KMS-11 (cell line): ENCODE measurements at regions not wholly inside any gene's neighbourhood (a gene's known extent, or its start where the extent isn't known, plus 50 kb on each side); places are given as distances from the start of the nearest gene placed in this dataset.

Experiments used
- H2AFZ ChIP-seq: fragments of 200-600 bp; sonication (generic); 2 replicates; pipeline ENCODE4 v1.6.1; 2016; ENCODE audit warnings: antibody characterized with exemption, mixed run types, low read depth
- H3K27ac ChIP-seq: fragments of 200-600 bp; sonication (generic); 2 replicates; pipeline ENCODE4 v1.6.1; 2016; ENCODE audit warnings: mild to moderate bottlenecking, mixed run types
- H3K27me3 ChIP-seq: fragments of 200-600 bp; sonication (generic); 2 replicates; pipeline ENCODE4 v1.6.1; 2017; ENCODE audit warnings: mild to moderate bottlenecking, low read depth, mixed run types, moderate library complexity; ENCODE audit not compliant: insufficient read depth
- H3K36me3 ChIP-seq: fragments of 200-600 bp; sonication (generic); 2 replicates; pipeline ENCODE4 v1.6.1; 2017; ENCODE audit warnings: mild to moderate bottlenecking, mixed run types; ENCODE audit not compliant: insufficient read depth
- H3K4me1 ChIP-seq: fragments of 200-600 bp; sonication (generic); 2 replicates; pipeline ENCODE4 v1.6.1; 2016; ENCODE audit warnings: mild to moderate bottlenecking, low read depth, mixed run types; ENCODE audit not compliant: poor library complexity, severe bottlenecking
- H3K4me2 ChIP-seq: fragments of 200-600 bp; sonication (generic); 2 replicates; pipeline ENCODE4 v1.7.0; 2016; ENCODE audit warnings: mild to moderate bottlenecking, mixed run types
- H3K4me3 ChIP-seq: fragments of 200-600 bp; sonication (generic); IDR thresholded peaks from 2 replicates; pipeline ENCODE4 v1.6.1; 2017; ENCODE audit warnings: low read depth, low read length, mixed read lengths; ENCODE audit not compliant: insufficient read depth
- H3K79me2 ChIP-seq: fragments of 200-600 bp; sonication (generic); 2 replicates; pipeline ENCODE4 v1.6.1; 2016; ENCODE audit warnings: low read depth, mixed run types; ENCODE audit not compliant: insufficient read depth
- H3K9ac ChIP-seq: fragments of 200-600 bp; sonication (generic); 2 replicates; pipeline ENCODE4 v1.6.1; 2016; ENCODE audit warnings: mild to moderate bottlenecking, mixed run types
- H4K20me1 ChIP-seq: fragments of 200-600 bp; sonication (generic); 2 replicates; pipeline ENCODE4 v1.6.1; 2016; ENCODE audit warnings: mild to moderate bottlenecking, mixed run types; ENCODE audit not compliant: insufficient read depth
- TF ChIP-seq, protein P1 (sequence below): fragments of 200-600 bp; sonication (generic); conservative IDR thresholded peaks from 2 replicates; pipeline ENCODE4 v1.6.1; 2017; ENCODE audit warnings: low read depth, mild to moderate bottlenecking, antibody characterized with exemption, low read length, moderate library complexity, mixed read lengths

DNA sequence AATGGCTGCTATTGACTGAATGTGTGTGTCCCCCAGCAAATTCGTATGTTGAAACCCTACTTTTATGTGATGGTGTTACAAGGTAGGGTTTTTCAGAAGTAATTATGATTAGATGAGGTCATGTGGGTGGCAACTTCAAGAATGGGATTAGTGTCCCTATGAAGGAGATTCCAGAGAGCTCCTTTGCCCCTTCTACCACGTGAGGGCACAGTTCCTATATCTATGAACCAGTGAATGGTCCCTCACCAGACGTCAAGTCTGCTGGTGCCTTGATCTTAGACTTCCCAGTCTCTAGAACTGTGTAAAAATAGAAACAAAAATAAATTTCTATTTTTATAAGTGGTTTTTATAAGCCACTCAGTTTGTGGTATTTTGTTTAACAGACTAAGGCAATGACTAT lies 1137.6 kb upstream of the IGFBP7 start:
- TF ChIP-seq, protein P1, sequence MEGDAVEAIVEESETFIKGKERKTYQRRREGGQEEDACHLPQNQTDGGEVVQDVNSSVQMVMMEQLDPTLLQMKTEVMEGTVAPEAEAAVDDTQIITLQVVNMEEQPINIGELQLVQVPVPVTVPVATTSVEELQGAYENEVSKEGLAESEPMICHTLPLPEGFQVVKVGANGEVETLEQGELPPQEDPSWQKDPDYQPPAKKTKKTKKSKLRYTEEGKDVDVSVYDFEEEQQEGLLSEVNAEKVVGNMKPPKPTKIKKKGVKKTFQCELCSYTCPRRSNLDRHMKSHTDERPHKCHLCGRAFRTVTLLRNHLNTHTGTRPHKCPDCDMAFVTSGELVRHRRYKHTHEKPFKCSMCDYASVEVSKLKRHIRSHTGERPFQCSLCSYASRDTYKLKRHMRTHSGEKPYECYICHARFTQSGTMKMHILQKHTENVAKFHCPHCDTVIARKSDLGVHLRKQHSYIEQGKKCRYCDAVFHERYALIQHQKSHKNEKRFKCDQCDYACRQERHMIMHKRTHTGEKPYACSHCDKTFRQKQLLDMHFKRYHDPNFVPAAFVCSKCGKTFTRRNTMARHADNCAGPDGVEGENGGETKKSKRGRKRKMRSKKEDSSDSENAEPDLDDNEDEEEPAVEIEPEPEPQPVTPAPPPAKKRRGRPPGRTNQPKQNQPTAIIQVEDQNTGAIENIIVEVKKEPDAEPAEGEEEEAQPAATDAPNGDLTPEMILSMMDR, result no peak
- Histone ChIP-seq H3K79me2 (no peaks in the 10 kb centered on the region), H3K36me3 (no peaks in the 10 kb centered on the region), H3K27me3 (no peaks in the 10 kb centered on the region), H3K9ac (no peak overlapping the region), H3K27ac (no peak overlapping the region), H3K4me1 (no peaks in the 10 kb centered on the region), H2AFZ (no peak overlapping the region), H4K20me1 (no peaks in the 10 kb centered on the region), H3K4me3 (no peak overlapping the region), H3K4me2 (no peak overlapping the region)

DNA sequence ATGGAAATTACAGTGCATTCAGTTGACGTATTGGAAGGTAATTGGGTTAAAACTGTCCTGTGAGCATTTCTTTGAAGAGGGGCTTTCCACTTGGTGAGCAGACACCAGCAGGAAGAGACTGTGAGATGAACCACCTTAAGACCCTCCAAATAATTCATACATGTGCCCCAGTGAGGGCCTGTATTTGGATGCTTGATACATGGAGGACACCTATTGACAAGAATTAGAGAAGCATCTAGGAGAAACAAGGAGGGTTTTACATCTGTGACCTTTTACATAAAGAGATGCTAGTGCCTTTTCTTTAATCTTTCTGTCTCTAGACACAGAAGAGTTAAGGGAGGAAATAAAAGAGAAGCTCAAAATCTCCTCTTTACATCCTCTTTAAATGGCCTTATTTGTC lies 1115.3 kb upstream of the IGFBP7 start:
- Histone ChIP-seq H3K27ac (no peak overlapping the region), H3K4me3 (no peak overlapping the region), H4K20me1 (no peaks in the 10 kb centered on the region), H3K36me3 (no peaks in the 10 kb centered on the region), H3K4me1 (no peaks in the 10 kb centered on the region), H3K79me2 (no peaks in the 10 kb centered on the region), H3K9ac (no peak overlapping the region), H3K27me3 (no peaks in the 10 kb centered on the region), H2AFZ (no peak overlapping the region), H3K4me2 (no peak overlapping the region)
- TF ChIP-seq, protein P1, result no peak

DNA sequence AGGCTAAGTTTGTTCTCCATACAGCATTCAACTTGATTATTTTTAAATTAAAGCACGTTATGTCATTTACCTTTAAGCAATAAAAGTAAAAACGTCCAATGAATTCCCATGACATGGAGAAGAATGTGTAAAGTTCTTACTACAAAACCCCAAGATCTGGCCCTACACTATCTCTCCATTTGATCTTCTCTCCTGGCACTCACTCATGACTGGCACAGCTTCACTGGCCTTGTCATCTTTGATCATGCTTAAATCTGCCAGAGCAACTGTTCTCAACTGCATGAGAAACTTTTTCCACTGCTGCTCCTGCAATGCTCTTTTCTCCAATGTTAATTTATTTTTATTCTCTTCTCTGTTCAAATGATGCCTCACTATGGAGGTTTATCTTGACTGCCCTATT lies 1109.0 kb upstream of the IGFBP7 start:
- no peak overlapping the region for H3K9ac ChIP-seq
- H3K4me3 ChIP-seq, result no peak overlapping the region
- H3K4me1 ChIP-seq, result no peaks in the 10 kb centered on the region
- no peaks in the 10 kb centered on the region for H3K36me3 ChIP-seq
- H2AFZ ChIP-seq, result no peak overlapping the region
- H3K27ac ChIP-seq, result no peak overlapping the region
- no peaks in the 10 kb centered on the region for H3K27me3 ChIP-seq
- no peak overlapping the region for H3K4me2 ChIP-seq
- no peaks in the 10 kb centered on the region for H4K20me1 ChIP-seq
- TF ChIP-seq, protein P1, result no peak
- no peaks in the 10 kb centered on the region for H3K79me2 ChIP-seq

DNA sequence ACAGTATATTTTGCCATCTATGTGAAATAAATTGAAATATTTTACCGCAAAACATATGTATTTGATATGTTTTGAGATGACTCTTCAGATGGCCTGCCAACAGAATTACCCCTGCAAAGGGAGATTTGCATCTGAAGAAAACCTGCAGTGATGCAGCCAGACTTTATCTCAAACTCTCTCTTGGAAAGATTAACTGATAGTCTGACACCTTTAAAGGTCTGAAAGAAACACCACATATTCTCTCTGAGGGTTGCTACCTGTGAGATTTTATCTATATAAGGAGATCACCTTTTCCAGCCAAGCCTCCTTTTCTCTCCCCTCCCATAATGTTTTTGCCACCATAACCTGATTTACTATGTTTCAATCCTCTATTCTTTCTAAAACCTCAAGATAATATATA lies 1106.3 kb upstream of the IGFBP7 start:
- H3K9ac ChIP-seq, result no peak overlapping the region
- no peak overlapping the region for H3K4me2 ChIP-seq
- H3K36me3 ChIP-seq, result no peaks in the 10 kb centered on the region
- H3K79me2 ChIP-seq, result no peaks in the 10 kb centered on the region
- H3K4me1 ChIP-seq, result no peaks in the 10 kb centered on the region
- H3K27ac ChIP-seq, result no peak overlapping the region
- H2AFZ ChIP-seq, result no peak overlapping the region
- H3K27me3 ChIP-seq, result no peaks in the 10 kb centered on the region
- H4K20me1 ChIP-seq, result no peaks in the 10 kb centered on the region
- H3K4me3 ChIP-seq, result no peak overlapping the region
- TF ChIP-seq, protein P1, result no peak

DNA sequence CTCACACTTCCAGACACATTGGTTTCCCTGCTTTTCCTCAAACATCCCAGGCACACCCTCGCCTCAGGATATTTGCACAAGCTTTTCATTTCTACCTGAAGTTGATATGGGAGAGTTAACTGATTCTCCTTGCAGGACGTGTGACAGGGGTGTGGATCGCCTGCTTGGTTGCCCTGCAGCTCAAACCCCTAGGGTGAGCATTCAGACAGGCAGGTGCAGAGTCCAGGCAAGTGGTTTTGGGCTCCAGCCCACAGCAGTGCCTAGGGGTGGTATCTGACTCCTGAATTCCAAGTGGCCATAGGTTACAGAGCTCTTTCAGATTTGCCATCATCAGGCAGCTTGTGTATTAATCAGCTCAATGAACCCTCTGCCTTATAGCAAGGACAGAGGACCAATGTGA lies 1104.2 kb upstream of the IGFBP7 start:
- no peak overlapping the region for H3K9ac ChIP-seq
- TF ChIP-seq, protein P1, result no peak
- H3K27me3 ChIP-seq, result no peaks in the 10 kb centered on the region
- no peaks in the 10 kb centered on the region for H3K36me3 ChIP-seq
- H3K4me3 ChIP-seq, result no peak overlapping the region
- H4K20me1 ChIP-seq, result no peaks in the 10 kb centered on the region
- no peak overlapping the region for H2AFZ ChIP-seq
- H3K79me2 ChIP-seq, result no peaks in the 10 kb centered on the region
- no peaks in the 10 kb centered on the region for H3K4me1 ChIP-seq
- no peak overlapping the region for H3K27ac ChIP-seq
- H3K4me2 ChIP-seq, result no peak overlapping the region
